ENCODE measurements at regions not wholly inside any gene's neighbourhood (a gene's known extent, or its start where the extent isn't known, plus 50 kb on each side); places are given as distances from the start of the nearest gene placed in this dataset.

DNA sequence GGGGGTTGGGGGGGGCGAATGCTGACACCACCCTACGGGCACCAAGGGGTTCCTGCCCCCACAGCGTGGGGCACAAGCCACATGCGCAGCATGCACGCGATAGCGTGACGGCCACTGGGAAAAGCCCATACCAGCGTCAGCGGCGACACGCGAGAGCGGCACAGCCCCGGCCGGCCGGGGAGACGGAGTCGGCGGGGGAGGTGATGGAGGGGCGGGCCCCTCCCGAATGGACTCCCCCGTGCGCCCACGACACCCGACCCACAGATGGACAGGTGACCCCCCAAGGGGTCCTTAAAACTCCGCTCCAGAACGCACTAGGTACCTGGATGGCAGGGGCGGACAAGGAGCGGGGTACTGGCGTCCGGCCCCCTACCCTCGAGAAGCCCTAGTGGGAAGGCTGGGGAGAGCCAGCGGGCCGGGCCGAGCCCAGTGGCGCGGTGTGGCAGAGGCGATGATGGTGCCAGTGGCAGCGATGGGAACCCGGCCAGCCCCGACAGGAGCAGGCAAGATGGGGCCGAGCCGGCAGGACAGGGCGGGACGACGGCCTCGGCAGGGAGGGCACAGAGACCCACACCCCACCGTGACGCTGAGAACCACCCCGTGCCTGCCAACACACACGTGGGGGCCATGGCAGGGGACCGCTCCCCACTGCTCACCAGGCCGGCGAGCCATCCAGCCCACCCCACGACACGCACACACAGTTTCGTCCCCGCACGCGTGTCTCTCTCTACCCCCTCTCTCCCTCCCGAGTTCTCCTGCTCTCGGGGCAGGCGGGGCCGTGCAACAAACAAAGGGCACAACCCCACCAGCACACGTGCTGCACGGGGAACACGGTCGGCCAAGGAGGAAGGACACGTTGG lies 1959.8 kb upstream of the DEFB115 start:
- H3K4me1 Mint-ChIP-seq, result no peaks in the 10 kb centered on the region
- ChIA-PET POLR2A (no interaction called here), CTCF (no interaction called here)
- no peak overlapping the region for H3K27ac Mint-ChIP-seq
- peaks cover 15% of the 10 kb centered on the region for H3K27me3 Mint-ChIP-seq (ENCODE audit: low read depth)
- TF ChIP-seq JUN (CRISPR knock-in tag; IDR thresholded peaks at IDR 0.05), result no peak
- no peak for TF ChIP-seq MXD4 (CRISPR knock-in tag; IDR thresholded peaks at IDR 0.05; ENCODE audit: borderline replicate concordance)
- H3K36me3 Mint-ChIP-seq, result peaks cover 43% of the 10 kb centered on the region
- no peak overlapping the region for H3K4me3 Mint-ChIP-seq
- ATAC-seq (no peak), DNase-seq (ENCODE audit: low spot score) (no peak)
- H3K9me3 Mint-ChIP-seq, result peaks cover 36% of the 10 kb centered on the region

DNA sequence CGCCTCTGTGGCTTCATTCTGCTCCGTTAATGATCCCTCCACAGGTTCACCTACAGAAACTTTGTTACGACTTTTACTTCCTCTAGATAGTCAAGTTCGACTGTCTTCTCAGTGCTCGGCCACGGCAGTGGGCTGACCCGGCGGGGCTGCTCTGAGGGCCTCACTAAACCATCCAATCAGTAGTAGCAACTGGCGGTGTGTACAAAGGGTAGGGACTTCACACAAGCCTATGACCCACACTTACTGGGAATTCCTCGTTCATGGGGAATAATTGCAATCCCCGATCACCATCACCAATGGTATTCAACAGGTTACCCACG lies 1959.2 kb upstream of the DEFB115 start:
- peaks cover 41% of the 10 kb centered on the region for H3K9me3 Mint-ChIP-seq
- ChIA-PET POLR2A (no interaction called here), CTCF (no interaction called here)
- no peak overlapping the region for H3K27ac Mint-ChIP-seq
- TF ChIP-seq, protein P1, sequence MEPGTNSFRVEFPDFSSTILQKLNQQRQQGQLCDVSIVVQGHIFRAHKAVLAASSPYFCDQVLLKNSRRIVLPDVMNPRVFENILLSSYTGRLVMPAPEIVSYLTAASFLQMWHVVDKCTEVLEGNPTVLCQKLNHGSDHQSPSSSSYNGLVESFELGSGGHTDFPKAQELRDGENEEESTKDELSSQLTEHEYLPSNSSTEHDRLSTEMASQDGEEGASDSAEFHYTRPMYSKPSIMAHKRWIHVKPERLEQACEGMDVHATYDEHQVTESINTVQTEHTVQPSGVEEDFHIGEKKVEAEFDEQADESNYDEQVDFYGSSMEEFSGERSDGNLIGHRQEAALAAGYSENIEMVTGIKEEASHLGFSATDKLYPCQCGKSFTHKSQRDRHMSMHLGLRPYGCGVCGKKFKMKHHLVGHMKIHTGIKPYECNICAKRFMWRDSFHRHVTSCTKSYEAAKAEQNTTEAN (CRISPR knock-in tag; IDR thresholded peaks at IDR 0.05), result no peak
- TF ChIP-seq, protein P2, sequence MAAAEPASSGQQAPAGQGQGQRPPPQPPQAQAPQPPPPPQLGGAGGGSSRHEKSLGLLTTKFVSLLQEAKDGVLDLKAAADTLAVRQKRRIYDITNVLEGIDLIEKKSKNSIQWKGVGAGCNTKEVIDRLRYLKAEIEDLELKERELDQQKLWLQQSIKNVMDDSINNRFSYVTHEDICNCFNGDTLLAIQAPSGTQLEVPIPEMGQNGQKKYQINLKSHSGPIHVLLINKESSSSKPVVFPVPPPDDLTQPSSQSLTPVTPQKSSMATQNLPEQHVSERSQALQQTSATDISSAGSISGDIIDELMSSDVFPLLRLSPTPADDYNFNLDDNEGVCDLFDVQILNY (CRISPR knock-in tag; IDR thresholded peaks at IDR 0.05), result no peak
- TF ChIP-seq SP1 (CRISPR knock-in tag; conservative IDR thresholded peaks at IDR 0.05) (no peak), ZNF396 (CRISPR knock-in tag; IDR thresholded peaks at IDR 0.05; ENCODE audit: borderline replicate concordance) (no peak)
- ATAC-seq, result no peak
- no peak overlapping the region for H3K4me3 Mint-ChIP-seq
- peaks cover 47% of the 10 kb centered on the region for H3K36me3 Mint-ChIP-seq
- no peaks in the 10 kb centered on the region for H3K4me1 Mint-ChIP-seq
- peaks cover 20% of the 10 kb centered on the region for H3K27me3 Mint-ChIP-seq (ENCODE audit: low read depth)
- no peak for DNase-seq (ENCODE audit: low spot score)

DNA sequence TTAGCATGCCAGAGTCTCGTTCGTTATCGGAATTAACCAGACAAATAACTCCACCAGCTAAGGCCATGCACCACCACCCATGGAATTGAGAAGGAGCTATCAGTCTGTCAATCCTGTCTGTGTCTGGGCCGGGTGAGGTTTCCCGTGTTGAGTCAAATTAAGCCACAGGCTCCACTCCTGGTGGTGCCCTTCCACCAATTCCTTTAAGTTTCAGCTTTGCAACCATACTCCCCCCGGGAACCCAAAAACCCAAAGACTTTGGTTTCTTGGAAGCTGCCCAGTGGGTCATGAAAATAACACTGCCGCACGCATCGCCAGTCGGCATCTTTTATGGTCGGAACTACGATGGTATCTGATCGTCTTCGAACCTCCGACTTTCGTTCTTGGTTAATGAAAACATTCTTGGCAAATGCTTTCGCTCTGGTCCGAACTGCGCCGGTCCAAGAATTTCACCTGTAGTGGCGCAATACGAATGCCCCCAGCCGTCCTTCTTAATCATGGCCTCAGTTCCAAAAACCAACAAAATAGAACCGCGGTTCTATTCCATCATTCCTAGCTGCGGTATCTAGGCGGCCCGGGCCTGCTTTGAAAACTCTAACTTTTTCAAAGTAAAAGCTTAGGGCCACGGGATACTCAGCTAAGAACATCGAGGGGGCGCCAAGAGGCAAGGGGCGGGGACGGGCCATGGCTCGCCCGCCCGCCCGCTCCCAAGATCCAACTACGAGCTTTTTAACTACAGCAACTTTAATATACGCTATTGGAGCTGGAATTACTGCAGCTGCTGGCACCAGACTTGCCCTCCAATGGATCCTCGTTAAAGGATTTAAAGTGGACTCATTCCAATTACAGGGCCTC lies 1958.5 kb upstream of the DEFB115 start:
- Mint-ChIP-seq H3K4me1 (no peaks in the 10 kb centered on the region), H3K4me3 (no peak overlapping the region), H3K27me3 (ENCODE audit: low read depth) (peaks cover 23% of the 10 kb centered on the region), H3K9me3 (peaks cover 45% of the 10 kb centered on the region), H3K27ac (no peak overlapping the region), H3K36me3 (peaks cover 53% of the 10 kb centered on the region)
- POLR2A ChIA-PET, result no interaction called here
- ATAC-seq (no peak), DNase-seq (ENCODE audit: low spot score) (no peak)
- TF ChIP-seq, protein P3, sequence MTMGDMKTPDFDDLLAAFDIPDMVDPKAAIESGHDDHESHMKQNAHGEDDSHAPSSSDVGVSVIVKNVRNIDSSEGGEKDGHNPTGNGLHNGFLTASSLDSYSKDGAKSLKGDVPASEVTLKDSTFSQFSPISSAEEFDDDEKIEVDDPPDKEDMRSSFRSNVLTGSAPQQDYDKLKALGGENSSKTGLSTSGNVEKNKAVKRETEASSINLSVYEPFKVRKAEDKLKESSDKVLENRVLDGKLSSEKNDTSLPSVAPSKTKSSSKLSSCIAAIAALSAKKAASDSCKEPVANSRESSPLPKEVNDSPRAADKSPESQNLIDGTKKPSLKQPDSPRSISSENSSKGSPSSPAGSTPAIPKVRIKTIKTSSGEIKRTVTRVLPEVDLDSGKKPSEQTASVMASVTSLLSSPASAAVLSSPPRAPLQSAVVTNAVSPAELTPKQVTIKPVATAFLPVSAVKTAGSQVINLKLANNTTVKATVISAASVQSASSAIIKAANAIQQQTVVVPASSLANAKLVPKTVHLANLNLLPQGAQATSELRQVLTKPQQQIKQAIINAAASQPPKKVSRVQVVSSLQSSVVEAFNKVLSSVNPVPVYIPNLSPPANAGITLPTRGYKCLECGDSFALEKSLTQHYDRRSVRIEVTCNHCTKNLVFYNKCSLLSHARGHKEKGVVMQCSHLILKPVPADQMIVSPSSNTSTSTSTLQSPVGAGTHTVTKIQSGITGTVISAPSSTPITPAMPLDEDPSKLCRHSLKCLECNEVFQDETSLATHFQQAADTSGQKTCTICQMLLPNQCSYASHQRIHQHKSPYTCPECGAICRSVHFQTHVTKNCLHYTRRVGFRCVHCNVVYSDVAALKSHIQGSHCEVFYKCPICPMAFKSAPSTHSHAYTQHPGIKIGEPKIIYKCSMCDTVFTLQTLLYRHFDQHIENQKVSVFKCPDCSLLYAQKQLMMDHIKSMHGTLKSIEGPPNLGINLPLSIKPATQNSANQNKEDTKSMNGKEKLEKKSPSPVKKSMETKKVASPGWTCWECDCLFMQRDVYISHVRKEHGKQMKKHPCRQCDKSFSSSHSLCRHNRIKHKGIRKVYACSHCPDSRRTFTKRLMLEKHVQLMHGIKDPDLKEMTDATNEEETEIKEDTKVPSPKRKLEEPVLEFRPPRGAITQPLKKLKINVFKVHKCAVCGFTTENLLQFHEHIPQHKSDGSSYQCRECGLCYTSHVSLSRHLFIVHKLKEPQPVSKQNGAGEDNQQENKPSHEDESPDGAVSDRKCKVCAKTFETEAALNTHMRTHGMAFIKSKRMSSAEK (CRISPR knock-in tag; IDR thresholded peaks at IDR 0.05; ENCODE audit: borderline replicate concordance), result no peak
- TF ChIP-seq, protein P4, sequence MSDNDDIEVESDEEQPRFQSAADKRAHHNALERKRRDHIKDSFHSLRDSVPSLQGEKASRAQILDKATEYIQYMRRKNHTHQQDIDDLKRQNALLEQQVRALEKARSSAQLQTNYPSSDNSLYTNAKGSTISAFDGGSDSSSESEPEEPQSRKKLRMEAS (CRISPR knock-in tag; IDR thresholded peaks at IDR 0.05), result no peak
- no peak for TF ChIP-seq JAZF1 (CRISPR knock-in tag; IDR thresholded peaks at IDR 0.05)
- TF ChIP-seq, protein P5, sequence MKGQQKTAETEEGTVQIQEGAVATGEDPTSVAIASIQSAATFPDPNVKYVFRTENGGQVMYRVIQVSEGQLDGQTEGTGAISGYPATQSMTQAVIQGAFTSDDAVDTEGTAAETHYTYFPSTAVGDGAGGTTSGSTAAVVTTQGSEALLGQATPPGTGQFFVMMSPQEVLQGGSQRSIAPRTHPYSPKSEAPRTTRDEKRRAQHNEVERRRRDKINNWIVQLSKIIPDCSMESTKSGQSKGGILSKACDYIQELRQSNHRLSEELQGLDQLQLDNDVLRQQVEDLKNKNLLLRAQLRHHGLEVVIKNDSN (CRISPR knock-in tag; IDR thresholded peaks at IDR 0.05), result no peak
- TF ChIP-seq, protein P6, sequence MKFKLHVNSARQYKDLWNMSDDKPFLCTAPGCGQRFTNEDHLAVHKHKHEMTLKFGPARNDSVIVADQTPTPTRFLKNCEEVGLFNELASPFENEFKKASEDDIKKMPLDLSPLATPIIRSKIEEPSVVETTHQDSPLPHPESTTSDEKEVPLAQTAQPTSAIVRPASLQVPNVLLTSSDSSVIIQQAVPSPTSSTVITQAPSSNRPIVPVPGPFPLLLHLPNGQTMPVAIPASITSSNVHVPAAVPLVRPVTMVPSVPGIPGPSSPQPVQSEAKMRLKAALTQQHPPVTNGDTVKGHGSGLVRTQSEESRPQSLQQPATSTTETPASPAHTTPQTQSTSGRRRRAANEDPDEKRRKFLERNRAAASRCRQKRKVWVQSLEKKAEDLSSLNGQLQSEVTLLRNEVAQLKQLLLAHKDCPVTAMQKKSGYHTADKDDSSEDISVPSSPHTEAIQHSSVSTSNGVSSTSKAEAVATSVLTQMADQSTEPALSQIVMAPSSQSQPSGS (CRISPR knock-in tag; IDR thresholded peaks at IDR 0.05; ENCODE audit: borderline replicate concordance, low read depth), result no peak
- CTCF ChIA-PET, result no interaction called here
